ENCODE measurements at regions not wholly inside any gene's neighbourhood (a gene's known extent, or its start where the extent isn't known, plus 50 kb on each side); places are given as distances from the start of the nearest gene placed in this dataset.

GRCh38 chr14:97604731-97605130 is 807.5 kb downstream of the VRK1 start:
- Histone ChIP-seq H3K4me2 (ENCODE audit: unreplicated experiment) (no peak overlapping the region), H3K4me3 (no peak overlapping the region), H3K4me1 (ENCODE audit: insufficient read depth) (no peaks in the 10 kb centered on the region), H3K36me3 (ENCODE audit: low read depth) (no peaks in the 10 kb centered on the region), H3K27me3 (replicated peaks; ENCODE audit: insufficient read depth) (no peaks in the 10 kb centered on the region), H3K9me2 (ENCODE audit: insufficient read depth) (no peaks in the 10 kb centered on the region), H4K20me1 (ENCODE audit: insufficient read depth) (no peaks in the 10 kb centered on the region), H3K9me3 (ENCODE audit: low read depth) (no peaks in the 10 kb centered on the region), H3F3A (ENCODE audit: insufficient read depth) (no peaks in the 10 kb centered on the region), H3K9ac (no peak overlapping the region), H3K79me2 (ENCODE audit: insufficient read depth) (no peaks in the 10 kb centered on the region), H2AFZ (no peak overlapping the region), H3K27ac (no peak overlapping the region)
- 38 to 43% methylated on average over 5 to 6 of the region's 6 CpGs for WGBS, 2 experiments (ENCODE audit: low coverage in 1 of 2, low lambda C conversion rate in 2 of 2, missing lambda C conversion rate in 2 of 2)
- no peak for DNase-seq
- TF ChIP-seq EZH2phosphoT487 (IDR thresholded peaks at IDR 0.05; ENCODE audit: insufficient read depth, low read depth): no peak
- TF ChIP-seq EZH2 (IDR thresholded peaks at IDR 0.05; ENCODE audit: insufficient read depth, poor library complexity, severe bottlenecking): no peak
- in situ Hi-C loops (cut with MboI): no loop called here

- no peaks in the 10 kb centered on the region for H3F3A ChIP-seq (ENCODE audit: insufficient read depth)
- no peaks in the 10 kb centered on the region for H3K27me3 ChIP-seq (replicated peaks; ENCODE audit: insufficient read depth)
- no peak overlapping the region for H2AFZ ChIP-seq
- no peak overlapping the region for H3K4me2 ChIP-seq (ENCODE audit: unreplicated experiment)
- no peak overlapping the region for H3K9ac ChIP-seq
- no peak overlapping the region for H3K27ac ChIP-seq
- WGBS, 2 experiments (ENCODE audit: low coverage in 1 of 2, low lambda C conversion rate in 2 of 2, missing lambda C conversion rate in 2 of 2): 38 to 39% methylated on average over 3 of the region's 3 CpGs
- TF ChIP-seq EZH2 (IDR thresholded peaks at IDR 0.05; ENCODE audit: insufficient read depth, poor library complexity, severe bottlenecking): no peak
- TF ChIP-seq EZH2phosphoT487 (IDR thresholded peaks at IDR 0.05; ENCODE audit: insufficient read depth, low read depth): no peak
- in situ Hi-C loops (cut with MboI): no loop called here
- no peaks in the 10 kb centered on the region for H3K36me3 ChIP-seq (ENCODE audit: low read depth)
- no peaks in the 10 kb centered on the region for H3K4me1 ChIP-seq (ENCODE audit: insufficient read depth)
- no peaks in the 10 kb centered on the region for H4K20me1 ChIP-seq (ENCODE audit: insufficient read depth)
- no peak overlapping the region for H3K4me3 ChIP-seq
- H3K9me2 ChIP-seq (ENCODE audit: insufficient read depth): no peaks in the 10 kb centered on the region
- H3K9me3 ChIP-seq (ENCODE audit: low read depth): no peaks in the 10 kb centered on the region
- DNase-seq: no peak
- H3K79me2 ChIP-seq (ENCODE audit: insufficient read depth): no peaks in the 10 kb centered on the region
These were observed 821.2 kb downstream of the VRK1 start for GRCh38 chr14:97618401-97618800.

GRCh38 chr14:97618917-97619690 is 821.9 kb downstream of the VRK1 start:
- H3K9ac ChIP-seq: no peak overlapping the region
- no peaks in the 10 kb centered on the region for H3F3A ChIP-seq (ENCODE audit: insufficient read depth)

DNA sequence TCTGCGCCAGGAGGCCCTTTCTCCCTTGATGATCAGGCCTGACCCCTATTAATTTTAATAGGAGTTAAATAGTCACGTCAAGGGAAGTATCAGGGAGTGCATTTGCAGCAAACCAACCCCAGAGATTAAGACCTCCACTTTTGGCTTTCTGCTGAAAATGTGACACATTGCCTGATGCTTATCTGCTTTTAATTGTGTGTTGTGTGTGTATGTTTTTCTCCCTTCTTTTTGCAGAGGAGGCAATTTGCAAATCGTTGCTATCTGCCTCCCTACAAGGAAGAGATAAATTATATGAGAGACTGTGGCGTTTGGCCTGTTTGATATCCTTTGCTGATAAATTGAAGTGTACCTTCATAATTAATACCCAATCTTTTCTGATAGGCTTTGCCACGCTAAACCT is 822.9 kb downstream of the VRK1 start:
- 12 to 19% methylated on average over 5 of the region's 5 CpGs for WGBS, 2 experiments (ENCODE audit: low coverage in 1 of 2, low lambda C conversion rate in 2 of 2, missing lambda C conversion rate in 2 of 2)

More at GRCh38 chr14:97618917-97619690, 821.9 kb downstream of the VRK1 start:
- Histone ChIP-seq H4K20me1 (ENCODE audit: insufficient read depth) (no peaks in the 10 kb centered on the region), H3K4me1 (ENCODE audit: insufficient read depth) (no peaks in the 10 kb centered on the region), H3K9me2 (ENCODE audit: insufficient read depth) (no peaks in the 10 kb centered on the region), H3K4me2 (ENCODE audit: unreplicated experiment) (no peak overlapping the region), H3K4me3 (no peak overlapping the region), H3K36me3 (ENCODE audit: low read depth) (no peaks in the 10 kb centered on the region), H3K27me3 (replicated peaks; ENCODE audit: insufficient read depth) (no peaks in the 10 kb centered on the region), H3K27ac (no peak overlapping the region), H3K79me2 (ENCODE audit: insufficient read depth) (no peaks in the 10 kb centered on the region), H3K9me3 (ENCODE audit: low read depth) (no peaks in the 10 kb centered on the region), H2AFZ (no peak overlapping the region)
- in situ Hi-C loops (cut with MboI): no loop called here
- WGBS, 2 experiments (ENCODE audit: low coverage in 1 of 2, low lambda C conversion rate in 2 of 2, missing lambda C conversion rate in 2 of 2): 0 to 3% methylated on average over 1 of the region's 1 CpG
- no peak for DNase-seq
- TF ChIP-seq EZH2 (IDR thresholded peaks at IDR 0.05; ENCODE audit: insufficient read depth, poor library complexity, severe bottlenecking) (no peak), EZH2phosphoT487 (IDR thresholded peaks at IDR 0.05; ENCODE audit: insufficient read depth, low read depth) (no peak)

More for the DNA sequence above, 822.9 kb downstream of the VRK1 start:
- no peak overlapping the region for H3K9ac ChIP-seq
- in situ Hi-C loops (cut with MboI): no loop called here
- H3K36me3 ChIP-seq (ENCODE audit: low read depth): no peaks in the 10 kb centered on the region
- no peaks in the 10 kb centered on the region for H3K79me2 ChIP-seq (ENCODE audit: insufficient read depth)
- TF ChIP-seq EZH2phosphoT487 (IDR thresholded peaks at IDR 0.05; ENCODE audit: insufficient read depth, low read depth) (no peak), EZH2 (IDR thresholded peaks at IDR 0.05; ENCODE audit: insufficient read depth, poor library complexity, severe bottlenecking) (no peak)
- no peak overlapping the region for H3K4me3 ChIP-seq
- H3K9me3 ChIP-seq (ENCODE audit: low read depth): no peaks in the 10 kb centered on the region
- no peak overlapping the region for H2AFZ ChIP-seq
- no peaks in the 10 kb centered on the region for H4K20me1 ChIP-seq (ENCODE audit: insufficient read depth)
- no peaks in the 10 kb centered on the region for H3K4me1 ChIP-seq (ENCODE audit: insufficient read depth)
- no peak overlapping the region for H3K27ac ChIP-seq
- H3K9me2 ChIP-seq (ENCODE audit: insufficient read depth): no peaks in the 10 kb centered on the region
- H3K27me3 ChIP-seq (replicated peaks; ENCODE audit: insufficient read depth): no peaks in the 10 kb centered on the region
- H3K4me2 ChIP-seq (ENCODE audit: unreplicated experiment): no peak overlapping the region
- H3F3A ChIP-seq (ENCODE audit: insufficient read depth): no peaks in the 10 kb centered on the region
- no peak for DNase-seq

All from GM23248 (cell line).